ENCODE measurements at regions not wholly inside any gene's neighbourhood (a gene's known extent, or its start where the extent isn't known, plus 50 kb on each side); places are given as distances from the start of the nearest gene placed in this dataset.

DNA sequence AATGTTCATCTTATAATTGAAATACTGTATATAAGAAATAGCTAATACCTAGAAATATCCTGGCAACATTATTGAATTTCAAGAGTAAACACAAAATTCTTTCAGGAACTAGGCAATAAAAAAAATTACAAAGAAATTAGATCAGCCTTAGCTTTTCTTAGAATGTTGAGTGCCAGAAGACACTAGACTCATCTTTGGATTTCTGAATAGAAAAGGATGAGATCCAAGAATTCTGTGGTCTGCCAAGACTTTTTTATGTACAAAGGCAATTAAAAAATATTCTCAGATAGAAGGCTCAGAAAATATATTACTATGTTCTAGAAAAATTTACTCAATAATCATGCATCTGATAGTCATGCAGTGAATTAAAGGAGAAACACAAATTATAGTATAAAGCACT is 294.5 kb upstream of the CDIN1 start:
- no peak overlapping the region for H2BK5ac ChIP-seq (ENCODE audit: low read depth, low read length, poor library complexity, severe bottlenecking)
- no peak overlapping the region for H2AK5ac ChIP-seq (ENCODE audit: low read depth, low read length)
- in situ Hi-C loops (cut with MboI; ENCODE audit: low sequenced_read_pairs) (no loop called here), intact Hi-C loops (cut with micrococcal nuclease) (no loop called here), dilution Hi-C loops (cut with HindIII; ENCODE audit: low sequenced_read_pairs, unreplicated experiment) (no loop called here)
- CTCF ChIA-PET: no interaction called here
- no peak overlapping the region for H4K8ac ChIP-seq (ENCODE audit: low read depth in 2 of 2, low read length in 2 of 2)
- BruUV-seq (replicated peaks): no TSS peak
- no peak overlapping the region for H3K27ac ChIP-seq (ENCODE audit: insufficient read depth, low read length)
- H3K4me3 ChIP-seq (ENCODE audit: insufficient read depth, low read depth, low read length): no peak overlapping the region
- ATAC-seq (ENCODE audit: low read depth) (no peak), DNase-seq (no peak)
- no peak overlapping the region for H3K4me2 ChIP-seq (ENCODE audit: low read depth, low read length)
- no peak overlapping the region for H3K23ac ChIP-seq (ENCODE audit: low read depth, low read length)
- no peak for TF ChIP-seq RCOR1 (IDR thresholded peaks at IDR 0.05; ENCODE audit: insufficient replicate concordance, low read length)
- TF ChIP-seq, protein P1, sequence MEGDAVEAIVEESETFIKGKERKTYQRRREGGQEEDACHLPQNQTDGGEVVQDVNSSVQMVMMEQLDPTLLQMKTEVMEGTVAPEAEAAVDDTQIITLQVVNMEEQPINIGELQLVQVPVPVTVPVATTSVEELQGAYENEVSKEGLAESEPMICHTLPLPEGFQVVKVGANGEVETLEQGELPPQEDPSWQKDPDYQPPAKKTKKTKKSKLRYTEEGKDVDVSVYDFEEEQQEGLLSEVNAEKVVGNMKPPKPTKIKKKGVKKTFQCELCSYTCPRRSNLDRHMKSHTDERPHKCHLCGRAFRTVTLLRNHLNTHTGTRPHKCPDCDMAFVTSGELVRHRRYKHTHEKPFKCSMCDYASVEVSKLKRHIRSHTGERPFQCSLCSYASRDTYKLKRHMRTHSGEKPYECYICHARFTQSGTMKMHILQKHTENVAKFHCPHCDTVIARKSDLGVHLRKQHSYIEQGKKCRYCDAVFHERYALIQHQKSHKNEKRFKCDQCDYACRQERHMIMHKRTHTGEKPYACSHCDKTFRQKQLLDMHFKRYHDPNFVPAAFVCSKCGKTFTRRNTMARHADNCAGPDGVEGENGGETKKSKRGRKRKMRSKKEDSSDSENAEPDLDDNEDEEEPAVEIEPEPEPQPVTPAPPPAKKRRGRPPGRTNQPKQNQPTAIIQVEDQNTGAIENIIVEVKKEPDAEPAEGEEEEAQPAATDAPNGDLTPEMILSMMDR (conservative IDR thresholded peaks at IDR 0.05; ENCODE audit: low read depth, low read length): no peak
- TF ChIP-seq BHLHE40 (IDR thresholded peaks at IDR 0.05; ENCODE audit: low read depth, low read length): no peak
- no peak for TF ChIP-seq NFE2L2 (IDR thresholded peaks at IDR 0.05; ENCODE audit: low read depth, low read length)
- TF ChIP-seq RFX5 (IDR thresholded peaks at IDR 0.05; ENCODE audit: low read depth, low read length): no peak
- TF ChIP-seq RAD21 (IDR thresholded peaks at IDR 0.05; ENCODE audit: low read length): no peak
- TF ChIP-seq SMC3 (IDR thresholded peaks at IDR 0.05; ENCODE audit: low read depth, low read length): no peak
- no peak for TF ChIP-seq FOS (IDR thresholded peaks at IDR 0.05; ENCODE audit: low read depth, low read length)
- no peak for TF ChIP-seq MAFK (IDR thresholded peaks at IDR 0.05; ENCODE audit: low read depth, low read length)
- TF ChIP-seq CEBPB (IDR thresholded peaks at IDR 0.05; ENCODE audit: low read depth, low read length): no peak
- H3K18ac ChIP-seq (ENCODE audit: low read depth, low read length): no peak overlapping the region
- no peaks in the 10 kb centered on the region for H4K20me1 ChIP-seq (ENCODE audit: insufficient read depth, low read length)
- no peak overlapping the region for H2BK20ac ChIP-seq (ENCODE audit: low read depth, low read length)
- H3K4ac ChIP-seq (ENCODE audit: low read depth, low read length): no peak overlapping the region
- H4K5ac ChIP-seq (ENCODE audit: low read depth, low read length): no peak overlapping the region
- H3K79me1 ChIP-seq (ENCODE audit: low read depth in 1 of 2, low read length in 2 of 2): no peaks in the 10 kb centered on the region
- no peak overlapping the region for H2BK120ac ChIP-seq (ENCODE audit: low read depth, low read length)
- POLR2A ChIA-PET (ENCODE audit: unreplicated experiment): no interaction called here
- no peak overlapping the region for H4K91ac ChIP-seq (ENCODE audit: insufficient read depth, low read depth, low read length)
- no peaks in the 10 kb centered on the region for H3K9me3 ChIP-seq (ENCODE audit: control insufficient read depth, insufficient read depth, low read length)
- H2BK15ac ChIP-seq (ENCODE audit: low read depth, low read length): no peak overlapping the region
- no peaks in the 10 kb centered on the region for H3K27me3 ChIP-seq (ENCODE audit: control insufficient read depth, insufficient read depth, low read length)
- H2AFZ ChIP-seq (replicated peaks; ENCODE audit: low read length, poor library complexity): no peak overlapping the region
- no peak overlapping the region for H3K9ac ChIP-seq (ENCODE audit: low read depth, low read length)
- no peak overlapping the region for H3K56ac ChIP-seq (ENCODE audit: extremely low read depth, insufficient read depth, low read length)
- no peak overlapping the region for H3K14ac ChIP-seq (replicated peaks; ENCODE audit: low read depth, low read length)
- no peaks in the 10 kb centered on the region for H3K9me1 ChIP-seq (ENCODE audit: insufficient read depth, low read length)
- H3K36me3 ChIP-seq (ENCODE audit: control insufficient read depth, insufficient read depth, low read length): no peaks in the 10 kb centered on the region
- H2AK9ac ChIP-seq (replicated peaks; ENCODE audit: low read depth, low read length, poor library complexity): no peak overlapping the region
- no peaks in the 10 kb centered on the region for H3K4me1 ChIP-seq (ENCODE audit: control insufficient read depth, insufficient read depth, low read length)

All from IMR-90 (cell line).